A549 (cell line): ENCODE measurements at regions not wholly inside any gene's neighbourhood (a gene's known extent, or its start where the extent isn't known, plus 50 kb on each side); places are given as distances from the start of the nearest gene placed in this dataset.

Experiments
- ATAC-seq, 2 experiments: fragments of 200-7000 bp in 1 of 2; fragments of >200 bp in 1 of 2; cut with Nextera tagmentation in 1 of 2; cut with Tn5 transposase in 1 of 2; 3 replicates each; pipeline versions ENCODE4 v1.8.0 to v1.9.1; 2018 to 2020; ENCODE audit warnings: mild to moderate bottlenecking in 1 of 2, moderate library complexity in 1 of 2
- CTCF ChIA-PET: fragments of 300-600 bp; sonication (Branson Sonifier 250); formaldehyde crosslinking; extraction: SDS; loops from one replicate; lab custom pipeline; 2021; ENCODE audit warnings: antibody characterized with exemption, inconsistent platforms; lab: Yijun Ruan, JAX
- POLR2A ChIA-PET: fragments of 350-600 bp; formaldehyde crosslinking; extraction: SDS; loops from one replicate; lab custom pipeline; 2021; ENCODE audit warnings: antibody characterized with exemption, inconsistent platforms; lab: Yijun Ruan, JAX
- DNase-seq, 2 experiments: peaks; one replicate each; pipeline versions ENCODE4 v3.0.0 to v3.0.0-alpha.2; 2011 to 2016; ENCODE audit warnings: low read depth in 1 of 2, low spot score in 1 of 2
- FAIRE-seq: peaks from 2 replicates; lab custom pipeline; 2011; peaks lifted over from hg19 to GRCh38; lab: Jason Lieb, UNC
- H3K27ac ChIP-seq, 2 experiments: fragments of >200 bp; sonication (Bioruptor Twin); formaldehyde crosslinking; 3 replicates each; pipeline ENCODE4 v1.5.1; 2016 to 2017
- H3K4me1 ChIP-seq: fragments of >200 bp; sonication (Bioruptor Twin); formaldehyde crosslinking; 3 replicates; pipeline ENCODE4 v1.6.1; 2016
- H3K4me2 ChIP-seq: fragments of >200 bp; sonication (Bioruptor Twin); formaldehyde crosslinking; 3 replicates; pipeline ENCODE4 v1.6.1; 2016
- H3K4me3 ChIP-seq: fragments of >200 bp; sonication (Bioruptor Twin); formaldehyde crosslinking; 3 replicates; pipeline ENCODE4 v1.5.1; 2016
- H3K9me3 ChIP-seq: fragments of >200 bp; sonication (Bioruptor Twin); formaldehyde crosslinking; 3 replicates; pipeline ENCODE4 v1.6.1; 2016
- EHF ChIP-seq: fragments of 250-450 bp; sonication (Bioruptor Pico); IDR thresholded peaks from 2 replicates; pipeline ENCODE4 v1.5.0; 2020; ENCODE audit warnings: mild to moderate bottlenecking
- FOSL2 ChIP-seq, 2 experiments: fragments of 450-650 bp in 1 of 2; fragments of >200 bp in 1 of 2; sonication (Bioruptor Twin) in 1 of 2; formaldehyde crosslinking; IDR thresholded peaks; 2 replicates each; pipeline versions ENCODE4 v1.5.0 to v1.6.1; 2016 to 2020; ENCODE audit warnings: mild to moderate bottlenecking in 1 of 2, moderate library complexity in 1 of 2
- HDAC2 ChIP-seq: fragments of 200-600 bp; sonication (generic); IDR thresholded peaks from 2 replicates; pipeline ENCODE4 v1.6.1; 2016
- HEYL ChIP-seq: fragments of 250-450 bp; sonication (Bioruptor Pico); IDR thresholded peaks from 2 replicates; pipeline ENCODE4 v1.8.0; 2021; ENCODE audit warnings: mild to moderate bottlenecking, moderate library complexity
- JUN ChIP-seq, 2 experiments: fragments of >200 bp; sonication (Bioruptor Twin); formaldehyde crosslinking; IDR thresholded peaks; 2 replicates in 1 of 2; 3 replicates in 1 of 2; pipeline ENCODE4 v1.6.1; 2016 to 2017
- KDM1A ChIP-seq: fragments of 200-600 bp; sonication (generic); IDR thresholded peaks from 2 replicates; pipeline ENCODE4 v1.6.1; 2016; ENCODE audit warnings: low read depth, mild to moderate bottlenecking
- MAFK ChIP-seq: fragments of 450-650 bp; IDR thresholded peaks from 2 replicates; pipeline ENCODE4 v1.6.1; 2014; ENCODE audit not compliant: partially characterized antibody
- MAX ChIP-seq: IDR thresholded peaks from 2 replicates; pipeline ENCODE4 v1.6.1; 2012
- MAZ ChIP-seq: fragments of 150-350 bp; IDR thresholded peaks from 2 replicates; pipeline ENCODE4 v1.6.1; 2014; ENCODE audit warnings: antibody characterized with exemption, low read depth, low read length, borderline replicate concordance
- NFE2L2 ChIP-seq: fragments of 150-350 bp; conservative IDR thresholded peaks from 2 replicates; pipeline ENCODE4 v1.6.1; 2014; ENCODE audit warnings: low read length
- NR3C1 ChIP-seq: fragments of >200 bp; sonication (Bioruptor Twin); formaldehyde crosslinking; IDR thresholded peaks from 3 replicates; pipeline ENCODE4 v1.6.1; 2017
- RCOR1 ChIP-seq: fragments of 150-350 bp; IDR thresholded peaks from 2 replicates; pipeline ENCODE4 v1.6.1; 2014; ENCODE audit warnings: antibody characterized with exemption, low read length, low read depth
- RFX5 ChIP-seq: fragments of 450-650 bp; IDR thresholded peaks from 2 replicates; pipeline ENCODE4 v1.7.1; 2014; ENCODE audit warnings: antibody characterized with exemption, mild to moderate bottlenecking, moderate library complexity
- SMC3 ChIP-seq: fragments of >200 bp; sonication (Bioruptor Twin); formaldehyde crosslinking; IDR thresholded peaks from 3 replicates; pipeline ENCODE4 v1.6.1; 2018; ENCODE audit warnings: inconsistent platforms
- SREBF2 ChIP-seq: fragments of 450-650 bp; IDR thresholded peaks from 2 replicates; pipeline ENCODE4 v1.6.1; 2014; ENCODE audit warnings: mild to moderate bottlenecking, moderate library complexity
- TP53 ChIP-seq: fragments of 250-450 bp; sonication (Bioruptor Pico); IDR thresholded peaks from 2 replicates; pipeline ENCODE4 v1.5.0; 2021; ENCODE audit warnings: mild to moderate bottlenecking, moderate library complexity
- ZFP36 ChIP-seq: fragments of 450-650 bp; IDR thresholded peaks from 2 replicates; pipeline ENCODE4 v1.6.1; 2014; ENCODE audit warnings: borderline replicate concordance; ENCODE audit not compliant: partially characterized antibody
- WGBS: methylation state at CpG from one replicate; pipeline ENCODE4 v1.1.6; 2017; ENCODE audit errors: missing lambda C conversion rate; 5-methylcytosine and 5-hydroxymethylcytosine counted together
- TF ChIP-seq, protein P1 (sequence below): IDR thresholded peaks from 2 replicates; pipeline ENCODE4 v1.6.1; 2012; ENCODE audit warnings: low read depth, borderline replicate concordance
- TF ChIP-seq, protein P2 (sequence below): fragments of 450-650 bp; IDR thresholded peaks from 2 replicates; pipeline ENCODE4 v1.6.1; 2014; ENCODE audit warnings: antibody characterized with exemption
- TF ChIP-seq, protein P3 (sequence below): fragments of 250-450 bp; sonication (Bioruptor Pico); IDR thresholded peaks from 2 replicates; pipeline ENCODE4 v1.5.0; 2021; ENCODE audit warnings: mild to moderate bottlenecking, moderate library complexity, borderline replicate concordance

DNA sequence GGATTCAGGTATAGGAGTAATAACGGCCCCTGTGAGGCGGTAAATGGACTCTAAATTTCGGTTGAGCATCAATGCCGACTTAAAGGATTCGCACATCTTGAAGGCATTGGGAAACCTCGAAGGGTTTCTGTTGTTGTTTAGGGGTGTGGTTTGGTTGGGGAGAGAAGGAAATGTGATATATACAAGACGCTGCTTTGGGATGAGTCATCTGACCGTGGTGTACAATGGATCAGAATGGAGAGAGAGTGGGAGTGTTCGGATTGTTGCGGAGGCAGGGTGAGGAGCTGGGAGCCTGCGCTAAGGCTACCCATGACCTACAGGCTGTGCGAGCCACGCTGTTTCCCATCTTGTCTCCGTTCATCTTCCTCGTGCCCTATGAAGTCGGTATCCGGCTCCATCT, 60.4 kb upstream of the ERCC6L2 start:
- no peak for FAIRE-seq
- Histone ChIP-seq H3K4me1 (peaks cover 33% of the 10 kb centered on the region), H3K9me3 (no peaks in the 10 kb centered on the region), H3K4me2 (no peak overlapping the region), H3K4me3 (no peak overlapping the region), H3K27ac (no peak overlapping the region)
- peak in 1 of 2 experiments; percentile 40; a peak in 1 of 6 replicates for ATAC-seq
- ChIA-PET CTCF (no interaction called here), POLR2A (no interaction called here)
- 72% methylated on average over 17 of the region's 17 CpGs for WGBS
- TF ChIP-seq ZFP36 (no peak), FOSL2 (IDR thresholded peaks at IDR 0.05) (no peak), FOSL2 (CRISPR knock-in tag; IDR thresholded peaks at IDR 0.05) (peak; percentile 53), SREBF2 (no peak)
- DNase-seq, result peak in 1 of 2 experiments; percentile 18

GRCh38 chr9:95813923-95814322, 61.6 kb upstream of the ERCC6L2 start:
- DNase-seq, result no peak
- peaks cover 33% of the 10 kb centered on the region for H3K4me1 ChIP-seq
- no peak overlapping the region for H3K27ac ChIP-seq
- peak overlapping the region; percentile 28; the same call in 2 of the 3 replicates for H3K4me2 ChIP-seq
- H3K9me3 ChIP-seq, result no peaks in the 10 kb centered on the region
- FAIRE-seq, result peak; percentile 43
- ChIA-PET CTCF (no interaction called here), POLR2A (no interaction called here)
- H3K4me3 ChIP-seq, result no peak overlapping the region
- TF ChIP-seq RFX5 (no peak), HEYL (CRISPR knock-in tag) (no peak), EHF (CRISPR knock-in tag) (no peak), MAZ (no peak), NFE2L2 (no peak), MAX (no peak), NR3C1 (no peak), TP53 (CRISPR knock-in tag) (no peak), RCOR1 (no peak), KDM1A (no peak)
- TF ChIP-seq, protein P1, sequence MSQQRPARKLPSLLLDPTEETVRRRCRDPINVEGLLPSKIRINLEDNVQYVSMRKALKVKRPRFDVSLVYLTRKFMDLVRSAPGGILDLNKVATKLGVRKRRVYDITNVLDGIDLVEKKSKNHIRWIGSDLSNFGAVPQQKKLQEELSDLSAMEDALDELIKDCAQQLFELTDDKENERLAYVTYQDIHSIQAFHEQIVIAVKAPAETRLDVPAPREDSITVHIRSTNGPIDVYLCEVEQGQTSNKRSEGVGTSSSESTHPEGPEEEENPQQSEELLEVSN, result no peak
- TF ChIP-seq, protein P2, sequence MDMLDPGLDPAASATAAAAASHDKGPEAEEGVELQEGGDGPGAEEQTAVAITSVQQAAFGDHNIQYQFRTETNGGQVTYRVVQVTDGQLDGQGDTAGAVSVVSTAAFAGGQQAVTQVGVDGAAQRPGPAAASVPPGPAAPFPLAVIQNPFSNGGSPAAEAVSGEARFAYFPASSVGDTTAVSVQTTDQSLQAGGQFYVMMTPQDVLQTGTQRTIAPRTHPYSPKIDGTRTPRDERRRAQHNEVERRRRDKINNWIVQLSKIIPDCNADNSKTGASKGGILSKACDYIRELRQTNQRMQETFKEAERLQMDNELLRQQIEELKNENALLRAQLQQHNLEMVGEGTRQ, result no peak
- no peak for ATAC-seq

DNA sequence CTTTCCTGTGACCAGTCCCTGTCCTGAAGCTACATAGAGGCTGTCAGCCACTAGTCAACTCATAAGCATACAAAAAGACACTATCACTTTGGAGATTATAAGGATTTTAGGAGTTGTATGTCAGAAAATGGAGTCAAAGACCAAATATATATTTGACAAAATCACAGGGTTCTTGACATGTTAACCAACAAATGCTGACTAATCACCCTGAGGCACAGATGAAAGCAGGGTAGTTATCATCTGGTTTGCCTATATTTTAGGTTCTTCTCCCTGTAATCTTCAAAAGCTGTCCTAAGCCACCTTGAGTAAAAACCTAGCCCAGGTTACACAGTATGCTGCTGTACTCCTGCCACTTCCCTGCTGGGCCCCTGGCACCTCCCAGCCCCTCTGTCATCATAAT, 64.7 kb upstream of the ERCC6L2 start:
- ChIA-PET POLR2A (no interaction called here), CTCF (interaction anchor here (1.5 kb wide), 1 partner anchor 12 kb away, joined by 3 read pairs; no protein-coding TSS in a partner anchor)
- DNase-seq (no peak), FAIRE-seq (no peak), ATAC-seq (no peak)
- TF ChIP-seq MAFK (peak; percentile 61), JUN (IDR thresholded peaks at IDR 0.05) (no peak), HDAC2 (no peak), MAX (no peak), SMC3 (no peak)
- TF ChIP-seq, protein P3, sequence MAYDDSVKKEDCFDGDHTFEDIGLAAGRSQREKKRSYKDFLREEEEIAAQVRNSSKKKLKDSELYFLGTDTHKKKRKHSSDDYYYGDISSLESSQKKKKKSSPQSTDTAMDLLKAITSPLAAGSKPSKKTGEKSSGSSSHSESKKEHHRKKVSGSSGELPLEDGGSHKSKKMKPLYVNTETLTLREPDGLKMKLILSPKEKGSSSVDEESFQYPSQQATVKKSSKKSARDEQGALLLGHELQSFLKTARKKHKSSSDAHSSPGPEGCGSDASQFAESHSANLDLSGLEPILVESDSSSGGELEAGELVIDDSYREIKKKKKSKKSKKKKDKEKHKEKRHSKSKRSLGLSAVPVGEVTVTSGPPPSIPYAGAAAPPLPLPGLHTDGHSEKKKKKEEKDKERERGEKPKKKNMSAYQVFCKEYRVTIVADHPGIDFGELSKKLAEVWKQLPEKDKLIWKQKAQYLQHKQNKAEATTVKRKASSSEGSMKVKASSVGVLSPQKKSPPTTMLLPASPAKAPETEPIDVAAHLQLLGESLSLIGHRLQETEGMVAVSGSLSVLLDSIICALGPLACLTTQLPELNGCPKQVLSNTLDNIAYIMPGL (CRISPR knock-in tag), result no peak
- TF ChIP-seq, protein P2, result no peak
- no peak overlapping the region for H3K4me3 ChIP-seq
- peaks cover 20% of the 10 kb centered on the region for H3K4me1 ChIP-seq
- no peak overlapping the region for H3K4me2 ChIP-seq
- H3K9me3 ChIP-seq, result no peaks in the 10 kb centered on the region
- H3K27ac ChIP-seq, result no peak overlapping the region
